ENCODE measurements at regions not wholly inside any gene's neighbourhood (a gene's known extent, or its start where the extent isn't known, plus 50 kb on each side); places are given as distances from the start of the nearest gene placed in this dataset.
"Not testable (repeated sequence)": the region's sequence is repeated elsewhere in the genome, so short reads cannot be mapped to it uniquely, and the experiment has no call there.

GRCh38 chr2:145930318-145930717 lies 1410.4 kb upstream of the ZEB2 start:
- DNase-seq, result no peak

DNA sequence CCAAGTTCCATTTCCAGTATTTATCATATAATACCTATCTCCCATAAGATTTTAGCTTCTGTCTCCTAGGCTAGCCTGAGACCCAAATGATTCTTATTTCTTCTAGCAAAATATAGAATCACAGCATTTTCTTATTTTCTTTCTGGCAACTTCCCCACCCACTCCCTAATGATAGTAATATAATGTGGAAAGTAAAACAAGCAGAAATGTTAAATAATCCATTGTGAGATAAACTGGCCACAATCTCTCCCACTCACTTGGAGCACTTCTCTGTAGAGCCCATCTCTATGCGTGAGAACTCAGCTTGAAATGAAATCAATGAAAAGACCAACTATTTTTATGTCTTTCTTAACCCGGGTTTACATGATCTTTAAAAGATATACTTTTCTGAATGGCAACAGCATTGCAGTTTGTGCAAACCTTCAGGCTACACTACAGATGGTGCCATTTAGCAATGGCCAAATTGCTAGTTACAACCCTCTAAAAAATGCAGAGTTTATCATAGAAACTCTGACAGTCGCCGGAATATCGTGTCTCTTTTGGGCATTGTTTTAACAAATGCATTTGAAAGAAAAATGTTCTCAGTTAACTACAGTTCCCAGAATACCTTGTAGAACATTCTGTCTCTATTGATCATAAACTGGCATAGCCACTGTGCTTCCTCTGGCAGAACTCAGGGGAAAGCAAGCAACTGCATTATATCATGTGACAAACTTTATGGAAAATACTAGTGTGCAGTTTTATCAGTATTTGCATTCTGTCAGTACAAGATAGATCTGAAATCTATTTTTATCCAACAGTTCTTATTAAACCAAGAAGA lies 1407.4 kb upstream of the ZEB2 start:
- no peak for DNase-seq

DNA sequence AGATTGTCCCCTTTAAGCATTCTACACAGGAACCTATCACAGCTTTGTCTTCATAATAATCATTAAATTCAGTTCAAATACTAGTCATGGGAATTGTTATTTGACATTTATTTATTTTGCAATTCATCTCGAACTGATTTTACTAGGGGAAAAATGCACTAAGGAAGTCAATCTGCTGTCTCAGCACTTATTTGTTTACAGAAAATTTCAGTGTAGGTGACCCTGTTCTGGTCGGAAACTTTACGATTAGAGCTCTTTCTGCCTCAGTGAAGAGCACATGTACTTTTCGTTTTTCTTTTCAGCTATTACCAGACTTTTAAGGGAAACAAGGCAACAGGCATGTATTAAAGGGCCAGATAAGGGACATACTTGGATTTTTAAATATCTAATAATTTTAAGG lies 1405.7 kb upstream of the ZEB2 start:
- DNase-seq, result no peak

- no peak for DNase-seq
These were observed 1399.6 kb upstream of the ZEB2 start for GRCh38 chr2:145919477-145919876.

- DNase-seq, result no peak
These were observed 1399.0 kb upstream of the ZEB2 start for GRCh38 chr2:145918951-145919350.

DNA sequence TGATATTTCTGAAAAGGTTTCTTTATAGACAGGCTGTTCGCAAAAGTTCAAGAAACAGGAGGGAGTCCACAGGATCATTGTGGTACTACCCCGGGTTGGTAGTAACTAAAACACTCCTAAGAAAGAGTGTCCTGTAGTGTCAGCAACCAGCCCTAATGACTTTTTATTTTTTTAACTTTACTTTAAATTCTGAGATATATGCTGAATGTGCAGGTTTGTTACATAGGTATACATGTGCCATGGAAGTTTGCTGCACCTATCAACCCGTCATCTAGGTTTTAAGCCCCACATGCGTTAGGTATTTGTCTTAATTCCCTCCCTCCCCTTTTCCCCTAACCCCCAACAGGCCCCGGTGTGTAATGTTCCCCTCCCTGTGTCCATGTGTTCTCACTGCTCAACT lies 1396.9 kb upstream of the ZEB2 start:
- no peak for DNase-seq

DNA sequence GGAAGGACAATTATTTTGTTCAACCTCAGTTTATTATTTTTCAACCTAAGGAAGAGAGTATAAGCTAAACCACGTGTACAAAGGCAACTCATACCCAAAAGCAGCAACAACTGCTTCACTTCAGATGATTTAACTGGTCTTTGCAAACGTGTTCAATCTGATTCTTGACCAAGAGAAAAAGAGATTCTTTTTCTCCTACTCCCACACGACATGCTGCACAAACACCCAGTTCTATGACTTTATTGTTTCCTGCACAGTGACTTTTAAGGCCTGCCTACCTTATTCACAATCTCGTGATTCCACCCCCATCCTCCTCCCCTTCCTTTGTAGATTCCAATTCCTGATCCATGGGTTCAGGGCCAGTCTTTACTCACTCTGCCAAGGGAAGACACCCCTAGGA lies 1394.8 kb upstream of the ZEB2 start:
- no peak for DNase-seq

- DNase-seq, result no peak
These were observed 1390.5 kb upstream of the ZEB2 start for GRCh38 chr2:145910416-145910815.

GRCh38 chr2:145909766-145910165 lies 1389.8 kb upstream of the ZEB2 start:
- no peak for DNase-seq

DNA sequence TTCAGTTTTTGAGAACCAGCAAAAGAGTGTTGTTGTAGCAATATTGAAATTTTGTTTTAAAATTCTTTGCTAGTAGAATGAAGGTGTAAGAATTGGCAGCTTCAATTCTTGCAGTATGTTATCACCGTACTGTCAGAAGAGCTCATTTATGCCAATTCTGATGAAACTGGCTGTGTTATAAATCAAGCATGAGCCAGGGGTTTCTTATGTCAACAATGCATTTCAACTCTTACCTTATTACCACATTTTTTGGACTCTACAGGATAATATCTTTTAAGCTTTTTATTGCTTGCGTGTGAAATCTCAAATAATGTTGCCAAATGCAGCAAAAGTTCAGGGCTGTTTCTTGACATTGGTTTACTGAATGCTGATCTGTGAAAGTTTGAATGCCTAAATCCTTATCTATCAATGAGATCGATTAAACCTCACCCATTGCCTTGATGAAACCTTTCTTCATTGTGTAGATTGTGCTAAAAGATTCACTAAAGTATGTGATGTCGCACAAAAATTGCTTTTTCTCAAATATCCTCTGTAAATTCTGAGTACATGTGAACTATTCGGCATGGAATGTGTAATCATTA lies 1389.3 kb upstream of the ZEB2 start:
- DNase-seq, result no peak

DNA sequence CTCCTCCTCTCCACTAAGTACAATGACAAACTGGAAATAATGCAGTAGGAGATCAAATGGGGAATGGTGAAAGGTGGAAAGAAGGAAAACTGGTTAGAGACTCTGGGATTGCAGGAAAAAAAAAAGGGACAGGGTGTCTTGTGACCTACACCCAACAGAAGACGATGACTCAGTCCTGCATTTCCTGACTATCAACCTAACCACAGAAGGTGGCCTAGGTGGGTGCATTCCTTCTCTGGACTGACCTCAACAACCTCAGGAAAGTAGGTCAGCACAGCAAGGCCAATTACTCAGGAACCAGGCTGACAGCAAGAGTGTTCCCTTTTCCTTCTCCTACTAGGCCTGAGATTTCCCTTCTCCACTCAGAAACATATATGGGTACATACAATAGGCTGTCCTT lies 1386.4 kb upstream of the ZEB2 start:
- DNase-seq, result no peak

- no peak for DNase-seq
These were observed 1385.5 kb upstream of the ZEB2 start for GRCh38 chr2:145905371-145905770.

GRCh38 chr2:145897151-145897550 lies 1377.2 kb upstream of the ZEB2 start:
- no peak for DNase-seq

GRCh38 chr2:145887915-145888314 lies 1368.0 kb upstream of the ZEB2 start:
- no peak for DNase-seq

DNA sequence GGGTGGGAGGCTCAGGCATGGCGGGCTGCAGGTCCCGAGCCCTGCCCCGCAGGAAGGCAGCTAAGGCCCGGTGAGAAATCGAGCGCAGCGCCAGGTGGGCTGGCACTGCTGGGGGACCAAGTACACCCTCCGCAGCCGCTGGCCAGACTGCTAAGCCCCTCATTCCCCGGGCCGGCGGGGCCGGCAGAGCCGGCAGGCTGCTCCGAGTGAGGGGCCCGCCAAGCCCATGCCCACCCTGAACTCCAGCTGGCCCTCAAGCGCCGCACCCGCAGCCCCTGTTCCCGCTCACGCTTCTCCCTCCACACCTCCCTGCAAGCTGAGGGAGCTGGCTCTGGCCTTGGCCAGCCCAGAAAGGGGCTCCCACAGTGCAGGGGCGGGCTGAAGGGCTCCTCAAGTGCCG lies 1361.1 kb upstream of the ZEB2 start:
- not testable (repeated sequence) for DNase-seq

DNA sequence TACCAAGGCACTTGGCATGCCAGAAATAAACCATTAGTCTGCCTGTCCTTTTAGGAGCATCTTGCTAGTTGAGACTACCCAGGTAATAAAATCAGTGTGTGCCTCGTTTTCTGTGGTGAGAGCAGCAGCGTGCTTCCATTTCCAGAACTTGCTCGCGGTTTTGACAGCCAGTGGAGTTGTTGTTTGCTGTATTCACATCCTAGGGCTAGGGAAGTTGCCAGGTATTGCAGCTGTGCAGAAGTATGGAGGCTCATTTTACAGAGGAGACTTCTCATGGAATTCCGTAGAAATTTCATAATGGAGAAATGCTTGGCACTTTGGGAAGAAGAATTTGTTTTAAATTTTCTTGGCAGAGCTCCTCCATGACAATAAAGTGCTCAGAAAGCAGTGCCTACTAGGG lies 1355.1 kb upstream of the ZEB2 start:
- DNase-seq, result no peak

DNA sequence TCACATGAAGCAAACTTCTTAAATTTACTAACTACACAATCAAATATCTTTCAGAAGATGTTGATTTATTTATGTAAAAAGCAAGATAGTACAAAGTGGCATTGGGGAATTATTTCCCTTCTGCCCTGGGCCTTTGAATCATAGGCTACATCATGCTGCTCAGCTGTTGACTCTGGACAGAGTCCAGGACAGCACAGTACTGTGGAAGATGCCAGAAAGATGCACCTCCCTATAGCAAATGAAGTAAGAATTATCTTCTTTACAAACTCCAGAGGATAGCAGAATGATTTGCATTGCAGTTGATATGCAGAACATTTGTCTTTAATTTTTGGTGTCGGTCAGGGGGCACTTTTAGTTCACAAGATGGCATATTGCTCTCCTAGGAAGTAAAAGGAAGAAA lies 1354.5 kb upstream of the ZEB2 start:
- no peak for DNase-seq

GRCh38 chr2:145864501-145864900 lies 1344.6 kb upstream of the ZEB2 start:
- no peak for DNase-seq

- DNase-seq, result no peak
These were observed 1342.0 kb upstream of the ZEB2 start for GRCh38 chr2:145861940-145862339.

DNA sequence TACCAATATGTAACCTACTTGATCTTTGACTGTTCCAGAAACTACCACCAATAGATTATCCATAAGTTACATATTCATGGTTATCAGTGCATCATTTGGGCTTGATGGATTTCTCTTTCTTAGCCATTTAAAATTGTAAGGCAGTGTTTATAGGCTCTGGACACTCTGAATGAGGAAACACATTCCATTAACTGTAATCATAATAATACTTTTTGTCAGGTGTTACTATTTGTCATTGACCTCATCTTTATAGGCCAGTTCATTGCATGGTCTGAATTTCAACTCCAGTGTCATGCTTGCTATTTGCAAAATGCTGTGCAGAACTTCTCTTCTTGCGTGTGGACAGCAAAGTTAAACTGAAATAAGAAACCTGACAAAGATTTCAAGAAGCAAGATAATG lies 1340.2 kb upstream of the ZEB2 start:
- DNase-seq, result no peak

DNA sequence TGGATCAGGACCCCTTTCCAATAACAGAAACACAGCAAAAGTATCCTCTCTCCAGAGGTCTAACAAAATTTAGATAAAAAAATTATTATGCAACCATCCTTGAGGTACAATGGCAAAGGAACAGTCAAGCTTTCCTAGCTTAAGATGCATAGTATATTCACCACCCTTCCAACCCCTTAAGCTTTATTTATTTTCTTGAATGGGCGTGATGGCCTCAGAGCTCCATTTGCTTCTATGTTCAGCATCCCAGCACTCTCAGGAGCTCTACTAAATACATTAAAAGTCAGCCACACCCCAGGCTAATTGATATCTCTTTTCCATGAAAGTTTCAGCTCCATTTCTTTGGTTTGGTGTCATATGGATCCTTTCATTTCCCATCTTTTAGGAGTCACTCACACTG lies 1335.2 kb upstream of the ZEB2 start:
- DNase-seq, result no peak

- DNase-seq, result no peak
These were observed 1334.3 kb upstream of the ZEB2 start for GRCh38 chr2:145854039-145854755.

GRCh38 chr2:145851730-145852129 lies 1331.8 kb upstream of the ZEB2 start:
- no peak for DNase-seq

- no peak for DNase-seq
These were observed 1329.5 kb upstream of the ZEB2 start for GRCh38 chr2:145849466-145849865.

All from T-helper 2 cell (primary cell).